Astrocyte (in vitro differentiated cells and primary cell): ENCODE measurements at regions not wholly inside any gene's neighbourhood (a gene's known extent, or its start where the extent isn't known, plus 50 kb on each side); places are given as distances from the start of the nearest gene placed in this dataset.

Source experiments
- DNase-seq: peaks from one replicate; pipeline ENCODE4 v3.0.0-alpha.2; 2010; ENCODE audit warnings: low read depth
- FAIRE-seq: peaks from 2 replicates; lab custom pipeline; 2011; peaks lifted over from hg19 to GRCh38; lab: Jason Lieb, UNC
- H2AFZ ChIP-seq: 2 replicates; pipeline ENCODE4 v1.6.0; 2012; ENCODE audit warnings: low read depth, low read length, inconsistent platforms
- H3K27ac ChIP-seq: 2 replicates; pipeline ENCODE4 v1.5.1; 2011; ENCODE audit warnings: low read depth, low read length, inconsistent platforms
- H3K27me3 ChIP-seq: 2 replicates; pipeline ENCODE4 v1.6.0; 2011; ENCODE audit warnings: low read length, inconsistent platforms; ENCODE audit not compliant: insufficient read depth
- H3K36me3 ChIP-seq: 2 replicates; pipeline ENCODE4 v1.5.1; 2011; ENCODE audit warnings: low read length, inconsistent platforms; ENCODE audit not compliant: insufficient read depth
- H3K4me1 ChIP-seq: 2 replicates; pipeline ENCODE4 v1.5.1; 2011; ENCODE audit warnings: low read length, inconsistent platforms; ENCODE audit not compliant: insufficient read depth
- H3K4me2 ChIP-seq: 2 replicates; pipeline ENCODE4 v1.6.0; 2012; ENCODE audit warnings: low read length, inconsistent platforms
- H3K4me3 ChIP-seq: 2 replicates; pipeline ENCODE4 v1.5.1; 2011; ENCODE audit warnings: low read depth, mild to moderate bottlenecking, low read length, inconsistent platforms; ENCODE audit not compliant: insufficient read depth
- H3K79me2 ChIP-seq: 2 replicates; pipeline ENCODE4 v1.6.0; 2012; ENCODE audit warnings: mild to moderate bottlenecking, low read length, inconsistent platforms; ENCODE audit not compliant: insufficient read depth
- H3K9ac ChIP-seq: 2 replicates; pipeline ENCODE4 v1.6.0; 2012; ENCODE audit warnings: mild to moderate bottlenecking, low read length, inconsistent platforms
- H3K9me3 ChIP-seq: 2 replicates; pipeline ENCODE4 v1.5.1; 2012; ENCODE audit warnings: low read depth, mild to moderate bottlenecking, low read length, inconsistent platforms; ENCODE audit not compliant: insufficient read depth
- H4K20me1 ChIP-seq: 2 replicates; pipeline ENCODE4 v1.6.0; 2012; ENCODE audit warnings: low read length, inconsistent platforms; ENCODE audit not compliant: insufficient read depth
- H3K27ac Mint-ChIP-seq: one replicate; pipeline ENCODE4 v1.8.0; 2021; ENCODE audit warnings: mild to moderate bottlenecking, mixed read lengths; ENCODE audit not compliant: unreplicated experiment
- H3K27me3 Mint-ChIP-seq: one replicate; pipeline ENCODE4 v1.8.0; 2021; ENCODE audit warnings: low read depth, mixed read lengths; ENCODE audit not compliant: unreplicated experiment
- H3K36me3 Mint-ChIP-seq: one replicate; pipeline ENCODE4 v1.8.0; 2021; ENCODE audit warnings: low read depth, mixed read lengths; ENCODE audit not compliant: unreplicated experiment
- H3K4me1 Mint-ChIP-seq: one replicate; pipeline ENCODE4 v1.8.0; 2021; ENCODE audit warnings: low read depth, mixed read lengths; ENCODE audit not compliant: unreplicated experiment
- H3K4me3 Mint-ChIP-seq: one replicate; pipeline ENCODE4 v1.8.0; 2021; ENCODE audit warnings: mild to moderate bottlenecking, moderate library complexity, mixed read lengths; ENCODE audit not compliant: unreplicated experiment
- H3K9me3 Mint-ChIP-seq: one replicate; pipeline ENCODE4 v1.8.0; 2021; ENCODE audit warnings: mild to moderate bottlenecking, mixed read lengths; ENCODE audit not compliant: unreplicated experiment
- EZH2 ChIP-seq: IDR thresholded peaks from 2 replicates; pipeline ENCODE4 v1.6.1; 2012; ENCODE audit warnings: mild to moderate bottlenecking, low read length, inconsistent platforms; ENCODE audit not compliant: insufficient read depth
- TF ChIP-seq, protein P1 (sequence below): IDR thresholded peaks from 2 replicates; pipeline ENCODE4 v1.5.1; 2011; ENCODE audit warnings: low read depth, mild to moderate bottlenecking, inconsistent platforms, low read length, moderate library complexity; ENCODE audit not compliant: insufficient read depth

DNA sequence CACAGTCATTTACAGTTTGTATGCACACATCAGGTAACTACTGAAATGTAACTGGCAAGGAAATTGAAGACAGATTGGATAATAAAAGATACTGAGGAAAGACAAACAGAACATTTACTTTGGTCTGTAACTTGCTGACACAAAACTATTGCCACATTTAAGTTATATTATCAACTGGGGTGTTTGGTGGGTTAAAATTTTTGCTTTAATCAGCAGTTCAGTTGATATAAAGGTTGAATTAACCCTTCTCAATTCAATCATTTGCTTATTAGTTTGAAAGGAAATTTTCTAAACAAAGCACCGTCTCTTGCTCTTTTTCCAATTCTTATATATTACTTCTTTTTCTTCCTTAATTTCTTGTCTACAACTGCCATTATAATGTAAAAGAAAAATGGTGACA, 102.4 kb downstream of the TMEM26 start:
- H2AFZ ChIP-seq = no peak overlapping the region
- H3K27me3 Mint-ChIP-seq = no peaks in the 10 kb centered on the region
- no peak overlapping the region for H3K27ac Mint-ChIP-seq
- no peaks in the 10 kb centered on the region for H4K20me1 ChIP-seq
- H3K9me3 Mint-ChIP-seq = no peaks in the 10 kb centered on the region
- no peak overlapping the region for H3K27ac ChIP-seq
- H3K9ac ChIP-seq = no peak overlapping the region
- FAIRE-seq (no peak), DNase-seq (no peak)
- no peaks in the 10 kb centered on the region for H3K4me1 ChIP-seq
- H3K27me3 ChIP-seq = no peaks in the 10 kb centered on the region
- no peak overlapping the region for H3K4me2 ChIP-seq
- no peaks in the 10 kb centered on the region for H3K9me3 ChIP-seq
- H3K36me3 ChIP-seq = no peaks in the 10 kb centered on the region
- H3K79me2 ChIP-seq = no peaks in the 10 kb centered on the region
- no peak overlapping the region for H3K4me3 ChIP-seq
- H3K4me1 Mint-ChIP-seq = no peaks in the 10 kb centered on the region
- H3K36me3 Mint-ChIP-seq = no peaks in the 10 kb centered on the region
- no peak for TF ChIP-seq EZH2
- TF ChIP-seq, protein P1, sequence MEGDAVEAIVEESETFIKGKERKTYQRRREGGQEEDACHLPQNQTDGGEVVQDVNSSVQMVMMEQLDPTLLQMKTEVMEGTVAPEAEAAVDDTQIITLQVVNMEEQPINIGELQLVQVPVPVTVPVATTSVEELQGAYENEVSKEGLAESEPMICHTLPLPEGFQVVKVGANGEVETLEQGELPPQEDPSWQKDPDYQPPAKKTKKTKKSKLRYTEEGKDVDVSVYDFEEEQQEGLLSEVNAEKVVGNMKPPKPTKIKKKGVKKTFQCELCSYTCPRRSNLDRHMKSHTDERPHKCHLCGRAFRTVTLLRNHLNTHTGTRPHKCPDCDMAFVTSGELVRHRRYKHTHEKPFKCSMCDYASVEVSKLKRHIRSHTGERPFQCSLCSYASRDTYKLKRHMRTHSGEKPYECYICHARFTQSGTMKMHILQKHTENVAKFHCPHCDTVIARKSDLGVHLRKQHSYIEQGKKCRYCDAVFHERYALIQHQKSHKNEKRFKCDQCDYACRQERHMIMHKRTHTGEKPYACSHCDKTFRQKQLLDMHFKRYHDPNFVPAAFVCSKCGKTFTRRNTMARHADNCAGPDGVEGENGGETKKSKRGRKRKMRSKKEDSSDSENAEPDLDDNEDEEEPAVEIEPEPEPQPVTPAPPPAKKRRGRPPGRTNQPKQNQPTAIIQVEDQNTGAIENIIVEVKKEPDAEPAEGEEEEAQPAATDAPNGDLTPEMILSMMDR = no peak
- no peak overlapping the region for H3K4me3 Mint-ChIP-seq

DNA sequence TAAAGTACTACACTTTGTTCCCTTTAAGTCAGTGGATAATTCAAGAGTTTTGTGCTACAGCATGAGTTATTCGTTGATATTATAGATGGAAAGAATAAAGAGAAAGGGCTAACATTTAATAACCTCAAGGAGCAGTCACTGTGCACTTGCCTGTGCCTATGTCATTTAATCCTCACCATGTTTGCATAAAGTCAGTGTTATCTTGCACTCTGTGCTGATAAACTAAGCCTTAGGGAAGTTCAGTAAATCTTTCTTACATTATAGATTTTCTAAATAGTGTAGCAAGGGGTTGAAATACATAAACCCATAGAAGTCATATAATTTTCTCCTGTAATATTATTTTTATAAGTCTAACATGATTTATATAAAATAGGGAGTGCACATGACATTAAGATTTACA, 103.1 kb downstream of the TMEM26 start:
- Histone ChIP-seq H3K27me3 (no peaks in the 10 kb centered on the region), H3K4me3 (no peak overlapping the region), H3K9ac (no peak overlapping the region), H3K9me3 (no peaks in the 10 kb centered on the region), H3K4me1 (no peaks in the 10 kb centered on the region), H3K4me2 (no peak overlapping the region), H3K36me3 (no peaks in the 10 kb centered on the region), H2AFZ (no peak overlapping the region), H4K20me1 (no peaks in the 10 kb centered on the region), H3K27ac (no peak overlapping the region), H3K79me2 (no peaks in the 10 kb centered on the region)
- DNase-seq (no peak), FAIRE-seq (no peak)
- no peaks in the 10 kb centered on the region for H3K9me3 Mint-ChIP-seq
- TF ChIP-seq, protein P1 = no peak
- TF ChIP-seq EZH2 = no peak
- H3K27ac Mint-ChIP-seq = no peak overlapping the region
- H3K36me3 Mint-ChIP-seq = no peaks in the 10 kb centered on the region
- no peaks in the 10 kb centered on the region for H3K27me3 Mint-ChIP-seq
- no peak overlapping the region for H3K4me3 Mint-ChIP-seq
- no peaks in the 10 kb centered on the region for H3K4me1 Mint-ChIP-seq

DNA sequence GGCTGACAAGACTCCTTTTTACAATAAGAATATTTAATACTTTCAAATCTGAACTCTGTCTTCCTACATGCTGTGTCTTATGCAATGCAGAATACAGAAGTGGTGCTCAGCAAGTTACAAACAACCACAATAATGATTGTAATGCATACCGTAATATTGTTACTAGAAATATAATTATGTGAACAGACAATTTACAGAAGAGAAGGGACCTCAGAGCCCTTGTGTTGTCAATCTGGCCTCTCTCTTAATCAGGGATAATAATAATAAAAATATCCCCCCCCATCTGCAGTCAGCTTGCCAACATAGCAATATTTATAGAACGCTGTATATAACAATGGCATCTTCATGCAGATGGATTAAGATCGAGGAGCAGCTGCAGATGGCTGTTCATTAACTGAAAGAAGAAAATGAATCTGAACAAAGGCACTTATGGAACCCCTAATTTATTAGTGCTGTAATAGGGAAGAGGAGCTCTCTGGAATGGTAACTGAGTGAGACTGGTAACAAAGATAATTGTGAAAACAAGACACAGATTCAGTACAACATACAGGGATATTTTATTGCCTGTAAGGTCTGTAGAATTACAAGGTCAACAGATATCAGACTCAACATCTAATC, 106.3 kb downstream of the TMEM26 start:
- Mint-ChIP-seq H3K9me3 (no peaks in the 10 kb centered on the region), H3K27ac (no peak overlapping the region), H3K36me3 (no peaks in the 10 kb centered on the region), H3K4me1 (no peaks in the 10 kb centered on the region), H3K4me3 (no peak overlapping the region), H3K27me3 (no peaks in the 10 kb centered on the region)
- H3K27me3 ChIP-seq = no peaks in the 10 kb centered on the region
- H3K9me3 ChIP-seq = no peaks in the 10 kb centered on the region
- no peak overlapping the region for H3K27ac ChIP-seq
- H3K4me2 ChIP-seq = no peak overlapping the region
- no peaks in the 10 kb centered on the region for H3K4me1 ChIP-seq
- TF ChIP-seq, protein P1 = no peak
- TF ChIP-seq EZH2 = no peak
- no peaks in the 10 kb centered on the region for H3K36me3 ChIP-seq
- no peak overlapping the region for H3K9ac ChIP-seq
- no peaks in the 10 kb centered on the region for H3K79me2 ChIP-seq
- FAIRE-seq = no peak
- no peak for DNase-seq
- H2AFZ ChIP-seq = no peak overlapping the region
- no peaks in the 10 kb centered on the region for H4K20me1 ChIP-seq
- H3K4me3 ChIP-seq = no peak overlapping the region
